PC-3 (cell line): ENCODE measurements at regions not wholly inside any gene's neighbourhood (a gene's known extent, or its start where the extent isn't known, plus 50 kb on each side); places are given as distances from the start of the nearest gene placed in this dataset.

Source experiments
- CTCF ChIP-seq: fragments of 300-600 bp; sonication (generic); conservative IDR thresholded peaks from 2 replicates; pipeline ENCODE4 v1.5.1; 2017; ENCODE audit warnings: antibody characterized with exemption, low read depth, mild to moderate bottlenecking, low read length
- EZH2 ChIP-seq: fragments of 300-600 bp; sonication (generic); IDR thresholded peaks from one replicate; pipeline ENCODE4 v1.6.1; 2017; ENCODE audit warnings: antibody characterized with exemption, mild to moderate bottlenecking, low read length; ENCODE audit not compliant: unreplicated experiment

- TF ChIP-seq CTCF (no peak), EZH2 (no peak)
Measured at GRCh38 chr6:14505401-14505800, 387.8 kb downstream of the CD83 start.
